ENCODE measurements at regions not wholly inside any gene's neighbourhood (a gene's known extent, or its start where the extent isn't known, plus 50 kb on each side); places are given as distances from the start of the nearest gene placed in this dataset.

DNA sequence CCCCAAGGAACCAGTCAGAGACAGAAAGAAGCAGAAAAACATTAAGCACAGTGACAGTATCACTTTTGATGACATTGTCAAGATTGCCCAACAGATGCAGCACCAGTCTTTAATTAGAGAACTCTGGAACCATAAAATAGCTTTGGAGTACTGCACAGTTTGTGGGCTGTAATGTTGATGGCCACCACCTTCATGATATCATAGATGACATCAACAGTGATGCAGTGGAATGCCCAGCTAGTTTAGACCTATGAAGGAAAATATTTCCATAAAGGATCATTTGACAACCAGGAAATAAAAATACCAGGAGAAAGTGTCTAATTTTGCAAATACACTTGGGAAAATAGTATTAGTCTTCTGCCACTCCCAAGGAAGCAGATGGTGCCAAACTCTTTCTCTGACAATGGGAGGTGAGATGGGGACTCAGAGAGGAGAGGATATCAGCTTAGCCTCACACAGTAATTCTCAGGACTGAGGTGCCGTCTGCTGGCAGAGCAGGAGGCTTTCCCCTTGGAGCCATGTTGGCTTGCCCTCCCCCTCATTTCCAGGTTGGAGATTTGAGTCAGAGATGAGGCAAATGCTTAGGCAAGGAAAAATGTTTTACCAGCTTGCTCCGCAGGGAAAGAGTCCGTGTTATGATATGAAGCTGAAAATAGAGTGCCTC, 107.5 kb upstream of the CELF4 start:
- no peak for DNase-seq (ENCODE audit: low spot score)

GRCh38 chr18:37672001-37672400, 106.4 kb upstream of the CELF4 start:
- no peak for DNase-seq (ENCODE audit: low spot score)

DNA sequence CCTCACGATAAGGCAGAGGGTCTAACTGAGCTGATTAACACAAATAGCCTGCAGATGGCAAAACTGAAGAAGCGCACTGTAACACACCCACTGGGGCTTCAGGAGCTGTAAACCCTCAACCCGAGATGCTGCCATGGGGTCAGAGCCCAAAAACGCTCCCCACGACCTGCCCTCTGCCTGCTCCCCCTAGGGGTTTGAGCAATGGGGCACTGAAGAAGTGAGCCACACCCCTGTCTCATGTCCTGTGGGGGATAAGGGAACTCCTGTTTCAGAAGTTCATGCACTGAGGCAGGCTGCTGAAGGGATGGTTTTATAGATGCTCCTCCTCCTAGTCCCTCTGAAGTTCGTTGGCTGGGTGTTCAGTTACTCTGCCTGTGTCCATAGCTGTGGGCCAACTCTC, 105.9 kb upstream of the CELF4 start:
- DNase-seq (ENCODE audit: low spot score): no peak

DNA sequence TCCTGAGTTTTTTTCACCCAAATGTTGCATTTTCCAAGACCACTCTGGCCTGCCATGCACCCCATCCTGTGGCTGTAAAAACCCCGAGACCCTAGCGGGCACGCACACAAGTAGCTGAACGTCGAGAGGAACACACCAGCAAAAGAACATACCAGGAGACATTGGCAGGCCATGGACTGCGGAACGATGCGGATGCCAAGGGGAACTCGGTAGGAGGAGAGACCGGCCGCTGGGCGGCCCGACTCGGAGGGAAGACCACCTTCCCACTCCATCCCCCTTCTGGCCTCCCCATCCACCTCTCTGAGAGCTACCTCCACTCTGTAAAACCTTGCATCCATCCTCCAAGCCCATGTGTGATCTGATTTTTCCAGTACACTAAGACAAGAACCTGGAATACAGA, 105.5 kb upstream of the CELF4 start:
- no peak for DNase-seq (ENCODE audit: low spot score)

- no peak for DNase-seq (ENCODE audit: low spot score)
These were observed 104.5 kb upstream of the CELF4 start for GRCh38 chr18:37669991-37670534.

- no peak for DNase-seq (ENCODE audit: low spot score)
These were observed 103.6 kb upstream of the CELF4 start for GRCh38 chr18:37668971-37669747.

- DNase-seq (ENCODE audit: low spot score): no peak
These were observed 102.2 kb upstream of the CELF4 start for GRCh38 chr18:37667836-37668235.

DNA sequence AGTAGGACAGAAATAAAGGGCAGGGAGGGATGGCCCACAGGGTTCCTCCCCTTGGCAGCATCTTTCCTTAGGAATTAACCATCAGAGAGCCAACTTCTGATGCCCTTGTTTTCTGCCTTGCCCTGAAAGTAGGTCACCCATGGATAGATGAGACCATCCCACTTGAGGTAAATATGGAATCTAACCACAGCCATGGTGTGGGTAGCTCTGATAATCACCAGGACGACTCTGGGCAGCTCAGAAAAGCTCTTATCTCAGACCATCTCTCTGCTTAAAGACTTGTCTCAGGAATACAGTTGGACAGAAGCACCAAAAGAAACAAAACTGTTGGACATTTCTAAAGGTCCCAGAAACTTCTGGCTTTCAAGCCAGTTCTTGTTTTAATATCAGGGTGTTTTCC, 101.4 kb upstream of the CELF4 start:
- no peak for DNase-seq (ENCODE audit: low spot score)

DNA sequence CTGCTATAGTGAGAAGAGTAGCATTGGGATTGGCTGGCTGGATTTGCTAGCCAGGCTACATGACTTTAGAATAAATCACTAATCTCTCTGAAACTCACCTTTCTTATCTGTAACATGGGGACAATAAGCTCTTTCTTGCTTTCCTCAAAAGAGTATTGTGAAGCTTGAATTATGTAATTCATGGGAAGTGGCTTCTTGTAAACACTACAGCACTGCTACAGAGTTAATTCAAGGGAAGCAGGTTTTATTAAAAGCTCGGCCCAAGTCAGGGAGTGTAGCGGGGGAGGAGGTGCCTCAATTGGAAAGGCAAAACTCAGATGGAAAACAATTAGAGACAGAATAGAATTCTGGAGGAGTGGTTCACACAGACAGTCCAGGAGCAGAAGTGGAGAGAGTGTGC, 100.9 kb upstream of the CELF4 start:
- DNase-seq (ENCODE audit: low spot score): no peak

DNA sequence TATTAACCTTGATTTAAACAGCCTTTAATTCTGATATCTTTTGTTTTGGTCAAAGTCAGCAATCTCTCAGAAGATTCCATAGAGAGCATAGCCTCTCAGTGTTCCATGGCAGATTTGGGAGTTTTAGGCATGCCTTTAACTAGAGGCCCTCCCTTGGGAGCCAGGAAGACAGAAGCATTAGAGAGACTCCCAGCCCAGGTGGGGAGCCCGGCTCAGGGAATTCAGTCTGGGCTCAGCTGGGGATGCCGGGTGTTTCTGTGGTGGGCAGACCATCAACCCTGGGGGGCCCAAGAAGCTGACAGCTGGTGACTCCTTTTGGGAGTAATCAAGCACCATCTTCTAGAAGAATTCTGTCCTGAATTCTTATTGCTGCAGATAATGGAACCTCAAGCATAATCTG, 99.7 kb upstream of the CELF4 start:
- no peak for DNase-seq (ENCODE audit: low spot score)

DNA sequence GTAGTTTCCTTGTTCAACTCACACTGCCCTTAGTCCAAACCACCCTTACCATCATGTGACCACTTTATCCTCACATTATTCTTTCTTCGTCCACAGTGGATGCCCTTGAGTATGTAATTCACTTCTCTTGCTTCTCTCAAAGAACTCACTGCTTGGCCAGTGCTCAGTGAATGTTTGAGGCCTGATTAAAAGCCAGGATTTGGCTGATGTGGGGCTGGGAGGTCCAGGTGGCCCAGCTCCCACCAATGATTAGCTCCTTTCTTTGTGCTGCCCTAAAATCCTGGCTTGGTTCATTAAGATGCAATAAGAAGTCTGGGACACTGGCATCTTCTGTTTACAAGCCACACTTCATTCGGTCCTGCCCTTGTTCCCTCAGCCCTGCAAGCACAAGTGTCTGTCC, 97.8 kb upstream of the CELF4 start:
- DNase-seq (ENCODE audit: low spot score): no peak

DNA sequence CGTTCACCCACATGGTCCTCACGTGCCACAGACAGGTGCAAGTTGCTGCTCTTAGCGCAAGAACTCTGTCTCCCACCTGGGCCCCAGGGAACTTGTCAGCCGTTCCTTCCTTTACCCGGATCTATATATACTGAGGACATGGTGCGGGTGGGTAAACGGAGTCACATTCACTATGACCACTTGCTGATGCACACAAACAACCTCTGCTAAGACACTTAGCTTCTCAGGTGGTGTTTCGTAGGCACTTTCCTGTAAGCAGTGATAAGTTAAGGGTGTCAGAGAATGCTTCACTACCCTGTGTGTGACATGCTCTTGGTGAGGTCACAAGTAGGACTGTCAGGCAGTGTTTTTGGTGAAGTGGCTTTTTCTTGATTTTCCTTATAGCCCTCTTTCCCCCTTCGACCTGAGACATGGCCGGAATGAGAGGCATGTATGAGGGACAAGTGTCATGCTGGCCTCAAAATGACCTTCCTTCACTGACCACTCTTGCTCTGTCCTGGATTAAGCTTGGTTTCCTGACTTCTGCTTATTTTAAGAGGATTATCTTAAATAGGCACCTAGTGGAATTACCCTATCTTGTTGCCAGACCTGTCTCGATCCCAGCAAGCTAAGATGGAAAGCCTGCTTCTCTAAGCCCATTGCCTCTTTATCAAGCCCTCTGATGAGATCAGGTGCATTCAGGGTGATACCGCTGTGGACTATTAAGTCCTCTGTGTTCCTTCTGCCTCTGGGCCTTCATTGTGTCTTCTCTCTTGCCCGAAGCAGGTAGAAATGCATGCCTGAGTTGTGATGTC, 97.1 kb upstream of the CELF4 start:
- DNase-seq (ENCODE audit: low spot score): no peak

DNA sequence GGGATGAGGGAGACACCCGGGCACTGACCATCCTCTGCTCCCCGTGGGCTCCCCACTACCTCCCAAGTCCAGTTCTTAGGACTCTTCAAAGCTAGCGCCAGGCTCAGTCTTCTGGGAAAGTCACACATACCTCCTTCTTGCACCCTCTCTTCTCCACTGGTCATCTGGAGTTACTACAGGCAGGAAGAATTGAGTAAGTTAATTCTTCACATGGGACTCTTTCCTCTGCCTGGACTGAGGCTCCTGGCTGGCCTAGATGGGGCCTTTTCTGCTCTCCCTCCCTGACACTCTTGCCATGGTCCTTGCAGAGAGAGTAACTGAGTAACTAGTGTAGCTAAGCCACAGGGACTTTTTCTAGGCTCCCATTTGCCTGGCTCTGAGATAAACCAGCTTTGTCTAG, 96.5 kb upstream of the CELF4 start:
- DNase-seq (ENCODE audit: low spot score): no peak

- DNase-seq (ENCODE audit: low spot score): no peak
These were observed 95.9 kb upstream of the CELF4 start for GRCh38 chr18:37661478-37661877.

DNA sequence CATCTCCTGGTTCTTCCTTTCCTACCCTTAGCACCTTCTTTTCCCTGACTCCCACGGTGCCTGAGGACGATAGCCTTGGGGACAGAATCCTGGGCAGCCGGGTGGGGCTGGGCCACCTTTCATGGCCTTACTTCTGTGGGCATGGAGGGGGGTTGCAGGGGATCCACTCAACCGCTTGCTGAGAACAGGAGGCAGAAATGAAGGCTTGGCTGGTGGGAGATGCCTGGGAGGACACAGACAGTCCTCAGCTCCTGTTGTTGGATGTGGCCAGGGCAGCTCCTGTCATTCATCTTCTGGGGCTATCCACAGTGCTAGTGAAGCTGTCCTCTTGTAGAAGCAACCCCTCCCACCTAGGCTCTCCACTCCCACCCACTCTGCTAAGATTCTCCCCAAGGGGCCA, 95.5 kb upstream of the CELF4 start:
- DNase-seq (ENCODE audit: low spot score): no peak

- no peak for DNase-seq (ENCODE audit: low spot score)
These were observed 95.1 kb upstream of the CELF4 start for GRCh38 chr18:37660658-37661057.

- no peak for DNase-seq (ENCODE audit: low spot score)
These were observed 94.3 kb upstream of the CELF4 start for GRCh38 chr18:37659906-37660305.

DNA sequence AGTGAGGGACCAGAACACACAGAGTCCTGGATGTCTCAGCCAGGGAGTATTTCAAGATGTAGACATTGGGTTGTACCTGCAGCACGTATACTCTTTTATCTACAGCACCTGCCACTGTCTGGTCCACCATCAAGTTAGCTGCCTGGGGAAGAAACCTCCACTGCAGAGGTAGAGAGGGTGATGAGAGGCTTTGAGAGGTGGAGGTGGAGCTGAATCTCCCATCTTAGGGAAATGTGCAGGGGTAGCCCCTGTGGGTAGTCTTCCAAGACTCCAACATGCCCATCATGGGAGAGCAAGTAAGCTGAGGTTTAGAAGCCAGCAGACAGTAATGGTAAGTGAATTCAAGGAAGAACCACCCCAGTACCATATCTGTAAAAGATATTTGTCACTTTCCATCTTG, 93.3 kb upstream of the CELF4 start:
- no peak for DNase-seq (ENCODE audit: low spot score)

GRCh38 chr18:37657493-37657892, 91.9 kb upstream of the CELF4 start:
- DNase-seq (ENCODE audit: low spot score): no peak

GRCh38 chr18:37654731-37655369, 89.3 kb upstream of the CELF4 start:
- DNase-seq (ENCODE audit: low spot score): no peak

DNA sequence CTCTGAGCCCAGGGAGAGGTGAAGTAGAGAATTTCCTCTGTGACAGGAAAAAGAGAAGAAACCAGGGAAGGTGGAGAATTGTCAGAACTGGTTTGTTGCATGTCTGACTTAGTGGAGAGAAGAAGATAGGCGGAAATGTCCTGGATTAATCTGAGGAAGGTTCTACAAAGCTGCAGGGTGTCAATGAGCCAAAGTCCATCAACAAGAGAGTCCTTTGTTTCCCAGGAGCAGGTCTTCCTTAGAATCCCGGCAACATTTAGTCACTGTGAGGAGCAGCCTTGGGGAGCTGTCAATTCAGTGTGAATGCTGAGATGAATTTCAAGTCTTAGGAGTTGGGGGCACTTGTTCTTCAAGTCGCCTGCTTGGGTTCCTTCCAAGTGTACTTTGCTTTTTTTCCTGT, 88.4 kb upstream of the CELF4 start:
- DNase-seq (ENCODE audit: low spot score): no peak

- no peak for DNase-seq (ENCODE audit: low spot score)
These were observed 88.0 kb upstream of the CELF4 start for GRCh38 chr18:37653618-37654017.
